Neural cell (in vitro differentiated cells): ENCODE measurements at regions not wholly inside any gene's neighbourhood (a gene's known extent, or its start where the extent isn't known, plus 50 kb on each side); places are given as distances from the start of the nearest gene placed in this dataset.

Experiments
- H2AFZ ChIP-seq: fragments of 200-600, 300-800 bp; sonication (generic), shearing (Covaris generic); 2 replicates; pipeline ENCODE4 v1.6.0; 2014; ENCODE audit warnings: low read depth, mild to moderate bottlenecking, antibody characterized with exemption, low read length, moderate library complexity
- H3F3A ChIP-seq: fragments of 200-600 bp; shearing (Covaris generic); 2 replicates; pipeline ENCODE4 v1.6.1; 2016; ENCODE audit warnings: mild to moderate bottlenecking, moderate library complexity, mixed read lengths, antibody characterized with exemption, low read length; ENCODE audit not compliant: insufficient read depth, poor library complexity, severe bottlenecking
- H3K27ac ChIP-seq: fragments of 200-600, 300-800 bp; sonication (generic), shearing (Covaris generic); 2 replicates; pipeline ENCODE4 v1.5.1; 2014; ENCODE audit warnings: mild to moderate bottlenecking, low read length, moderate library complexity
- H3K27me3 ChIP-seq: fragments of 300-800, 200-600 bp; sonication (generic), shearing (Covaris generic); 2 replicates; pipeline ENCODE4 v1.6.0; 2014; ENCODE audit warnings: mild to moderate bottlenecking, low read depth, low read length, moderate library complexity; ENCODE audit not compliant: insufficient read depth
- H3K36me3 ChIP-seq: fragments of 300-800, 200-600 bp; sonication (generic), shearing (Covaris generic); 2 replicates; pipeline ENCODE4 v1.5.1; 2014; ENCODE audit warnings: mild to moderate bottlenecking, antibody characterized with exemption, low read length, moderate library complexity; ENCODE audit not compliant: insufficient read depth
- H3K4me2 ChIP-seq: fragments of 300-800, 200-600 bp; sonication (generic), shearing (Covaris generic); 2 replicates; pipeline ENCODE4 v1.6.0; 2014; ENCODE audit warnings: mild to moderate bottlenecking, low read length
- H3K4me3 ChIP-seq: fragments of 300-800, 200-600 bp; sonication (generic), shearing (Covaris generic); 2 replicates; pipeline ENCODE4 v1.5.1; 2014; ENCODE audit warnings: mild to moderate bottlenecking, low read length, moderate library complexity
- H3K79me2 ChIP-seq: fragments of 200-600 bp; shearing (Covaris generic); replicated peaks from 2 replicates; pipeline ENCODE4 v1.6.0; 2014; ENCODE audit warnings: mild to moderate bottlenecking, low read length, moderate library complexity; ENCODE audit not compliant: insufficient read depth
- H3K9ac ChIP-seq: fragments of 300-800, 200-600 bp; sonication (generic), shearing (Covaris generic); 2 replicates; pipeline ENCODE4 v1.6.1; 2016; ENCODE audit warnings: mild to moderate bottlenecking, low read length, mixed read lengths
- H3K9me2 ChIP-seq: fragments of 200-600 bp; shearing (Covaris generic); 2 replicates; pipeline ENCODE4 v1.6.1; 2016; ENCODE audit warnings: mild to moderate bottlenecking, low read length, mixed read lengths; ENCODE audit not compliant: insufficient read depth
- H3K9me3 ChIP-seq: fragments of 200-600, 300-800 bp; sonication (generic), shearing (Covaris generic); 2 replicates; pipeline ENCODE4 v1.6.1; 2016; ENCODE audit warnings: mild to moderate bottlenecking, mixed run types, low read length, moderate library complexity, mixed read lengths
- H4K20me1 ChIP-seq: fragments of 200-600 bp; shearing (Covaris generic); 2 replicates; pipeline ENCODE4 v1.6.1; 2016; ENCODE audit warnings: mild to moderate bottlenecking, mixed run types; ENCODE audit not compliant: insufficient read depth
- EP300 ChIP-seq: fragments of 450-650 bp; conservative IDR thresholded peaks from 2 replicates; pipeline ENCODE4 v1.6.1; 2014; ENCODE audit warnings: antibody characterized with exemption, mild to moderate bottlenecking, moderate library complexity; ENCODE audit not compliant: poor library complexity, severe bottlenecking
- EZH2 ChIP-seq: fragments of 200-600, 300-800 bp; shearing (Covaris generic), sonication (generic); IDR thresholded peaks from 2 replicates; pipeline ENCODE4 v1.6.1; 2014; ENCODE audit warnings: antibody characterized with exemption, low read length, borderline replicate concordance, mild to moderate bottlenecking; ENCODE audit not compliant: insufficient read depth, poor library complexity, severe bottlenecking
- MXI1 ChIP-seq: fragments of 450-650 bp; conservative IDR thresholded peaks from 2 replicates; pipeline ENCODE4 v1.6.1; 2014; ENCODE audit warnings: antibody characterized with exemption, mild to moderate bottlenecking; ENCODE audit not compliant: poor library complexity, severe bottlenecking
- POLR2AphosphoS5 ChIP-seq: IDR thresholded peaks from 2 replicates; pipeline ENCODE4 v1.6.1; 2012
- RAD21 ChIP-seq: fragments of 450-650 bp; conservative IDR thresholded peaks from 2 replicates; pipeline ENCODE4 v1.6.1; 2014; ENCODE audit warnings: antibody characterized with exemption, mild to moderate bottlenecking, moderate library complexity
- SMC3 ChIP-seq: fragments of 450-650 bp; conservative IDR thresholded peaks from 2 replicates; pipeline ENCODE4 v1.6.1; 2014; ENCODE audit warnings: antibody characterized with exemption, mild to moderate bottlenecking, moderate library complexity; ENCODE audit not compliant: poor library complexity
- TAF1 ChIP-seq: IDR thresholded peaks from 2 replicates; pipeline ENCODE4 v1.6.1; 2012; ENCODE audit warnings: low read depth
- TF ChIP-seq, protein P1 (sequence below): fragments of 450-650 bp; IDR thresholded peaks from 2 replicates; pipeline ENCODE4 v1.5.1; 2014; ENCODE audit warnings: antibody characterized with exemption, mild to moderate bottlenecking, moderate library complexity; ENCODE audit not compliant: poor library complexity, severe bottlenecking
- TF ChIP-seq, protein P2 (sequence below): IDR thresholded peaks from 2 replicates; pipeline ENCODE4 v1.6.1; 2012; ENCODE audit warnings: borderline replicate concordance

DNA sequence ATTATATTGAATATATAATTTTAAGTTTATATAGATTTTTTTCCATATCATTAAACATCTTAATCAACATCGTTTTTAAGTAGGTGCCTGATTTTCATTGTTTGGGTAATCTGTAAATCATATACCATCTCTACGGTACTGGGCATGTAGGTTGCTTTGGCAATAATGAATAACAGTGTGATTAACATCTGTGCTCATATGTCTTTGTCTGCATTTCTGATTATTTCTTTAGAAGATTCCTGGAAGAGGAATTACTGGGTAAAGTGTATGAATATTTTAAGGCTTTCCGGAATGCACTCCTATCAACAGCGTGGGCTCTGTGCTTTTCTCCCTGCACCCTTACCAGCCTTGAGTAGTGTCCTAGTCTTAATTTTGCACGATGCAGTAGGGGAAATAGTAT is 119.8 kb upstream of the LIPC start:
- H4K20me1 ChIP-seq = no peaks in the 10 kb centered on the region
- H2AFZ ChIP-seq = no peak overlapping the region
- H3K36me3 ChIP-seq = no peaks in the 10 kb centered on the region
- no peak overlapping the region for H3K27ac ChIP-seq
- no peaks in the 10 kb centered on the region for H3K9me2 ChIP-seq
- H3K79me2 ChIP-seq = no peaks in the 10 kb centered on the region
- TF ChIP-seq MXI1 (no peak), SMC3 (no peak), EZH2 (no peak), RAD21 (no peak), EP300 (no peak), POLR2AphosphoS5 (no peak), TAF1 (no peak)
- TF ChIP-seq, protein P1, sequence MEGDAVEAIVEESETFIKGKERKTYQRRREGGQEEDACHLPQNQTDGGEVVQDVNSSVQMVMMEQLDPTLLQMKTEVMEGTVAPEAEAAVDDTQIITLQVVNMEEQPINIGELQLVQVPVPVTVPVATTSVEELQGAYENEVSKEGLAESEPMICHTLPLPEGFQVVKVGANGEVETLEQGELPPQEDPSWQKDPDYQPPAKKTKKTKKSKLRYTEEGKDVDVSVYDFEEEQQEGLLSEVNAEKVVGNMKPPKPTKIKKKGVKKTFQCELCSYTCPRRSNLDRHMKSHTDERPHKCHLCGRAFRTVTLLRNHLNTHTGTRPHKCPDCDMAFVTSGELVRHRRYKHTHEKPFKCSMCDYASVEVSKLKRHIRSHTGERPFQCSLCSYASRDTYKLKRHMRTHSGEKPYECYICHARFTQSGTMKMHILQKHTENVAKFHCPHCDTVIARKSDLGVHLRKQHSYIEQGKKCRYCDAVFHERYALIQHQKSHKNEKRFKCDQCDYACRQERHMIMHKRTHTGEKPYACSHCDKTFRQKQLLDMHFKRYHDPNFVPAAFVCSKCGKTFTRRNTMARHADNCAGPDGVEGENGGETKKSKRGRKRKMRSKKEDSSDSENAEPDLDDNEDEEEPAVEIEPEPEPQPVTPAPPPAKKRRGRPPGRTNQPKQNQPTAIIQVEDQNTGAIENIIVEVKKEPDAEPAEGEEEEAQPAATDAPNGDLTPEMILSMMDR = no peak
- TF ChIP-seq, protein P2, sequence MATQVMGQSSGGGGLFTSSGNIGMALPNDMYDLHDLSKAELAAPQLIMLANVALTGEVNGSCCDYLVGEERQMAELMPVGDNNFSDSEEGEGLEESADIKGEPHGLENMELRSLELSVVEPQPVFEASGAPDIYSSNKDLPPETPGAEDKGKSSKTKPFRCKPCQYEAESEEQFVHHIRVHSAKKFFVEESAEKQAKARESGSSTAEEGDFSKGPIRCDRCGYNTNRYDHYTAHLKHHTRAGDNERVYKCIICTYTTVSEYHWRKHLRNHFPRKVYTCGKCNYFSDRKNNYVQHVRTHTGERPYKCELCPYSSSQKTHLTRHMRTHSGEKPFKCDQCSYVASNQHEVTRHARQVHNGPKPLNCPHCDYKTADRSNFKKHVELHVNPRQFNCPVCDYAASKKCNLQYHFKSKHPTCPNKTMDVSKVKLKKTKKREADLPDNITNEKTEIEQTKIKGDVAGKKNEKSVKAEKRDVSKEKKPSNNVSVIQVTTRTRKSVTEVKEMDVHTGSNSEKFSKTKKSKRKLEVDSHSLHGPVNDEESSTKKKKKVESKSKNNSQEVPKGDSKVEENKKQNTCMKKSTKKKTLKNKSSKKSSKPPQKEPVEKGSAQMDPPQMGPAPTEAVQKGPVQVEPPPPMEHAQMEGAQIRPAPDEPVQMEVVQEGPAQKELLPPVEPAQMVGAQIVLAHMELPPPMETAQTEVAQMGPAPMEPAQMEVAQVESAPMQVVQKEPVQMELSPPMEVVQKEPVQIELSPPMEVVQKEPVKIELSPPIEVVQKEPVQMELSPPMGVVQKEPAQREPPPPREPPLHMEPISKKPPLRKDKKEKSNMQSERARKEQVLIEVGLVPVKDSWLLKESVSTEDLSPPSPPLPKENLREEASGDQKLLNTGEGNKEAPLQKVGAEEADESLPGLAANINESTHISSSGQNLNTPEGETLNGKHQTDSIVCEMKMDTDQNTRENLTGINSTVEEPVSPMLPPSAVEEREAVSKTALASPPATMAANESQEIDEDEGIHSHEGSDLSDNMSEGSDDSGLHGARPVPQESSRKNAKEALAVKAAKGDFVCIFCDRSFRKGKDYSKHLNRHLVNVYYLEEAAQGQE = no peak
- H3K4me2 ChIP-seq = no peak overlapping the region
- H3K27me3 ChIP-seq = no peaks in the 10 kb centered on the region
- no peak overlapping the region for H3K9ac ChIP-seq
- no peaks in the 10 kb centered on the region for H3K9me3 ChIP-seq
- H3F3A ChIP-seq = no peaks in the 10 kb centered on the region
- no peak overlapping the region for H3K4me3 ChIP-seq

DNA sequence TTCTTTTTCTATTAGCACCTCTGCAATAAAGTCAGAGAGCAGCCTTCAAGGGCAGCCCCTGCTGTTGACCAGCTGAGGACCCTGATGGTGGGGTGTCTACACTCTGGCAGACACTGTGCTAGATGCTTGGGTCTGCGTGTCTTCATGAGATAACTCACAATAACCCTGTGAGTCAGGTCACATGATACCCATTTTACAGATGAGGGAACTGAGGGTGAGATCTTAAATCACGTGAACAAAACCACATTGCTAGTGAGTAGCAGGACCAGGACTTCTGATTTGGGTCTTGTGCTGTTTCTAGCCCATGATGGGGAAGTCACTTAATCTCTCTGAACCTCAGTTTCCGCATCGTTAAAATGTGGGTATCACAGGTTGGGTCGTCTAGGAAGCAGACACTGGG is 118.5 kb upstream of the LIPC start:
- H3K4me2 ChIP-seq = peak overlapping the region; percentile 12
- no peaks in the 10 kb centered on the region for H3K27me3 ChIP-seq
- H3K4me3 ChIP-seq = peak overlapping the region; percentile 10
- TF ChIP-seq EZH2 (no peak), EP300 (no peak), POLR2AphosphoS5 (no peak)
- no peaks in the 10 kb centered on the region for H3K79me2 ChIP-seq
- H3F3A ChIP-seq = no peaks in the 10 kb centered on the region
- no peaks in the 10 kb centered on the region for H3K36me3 ChIP-seq
- no peak overlapping the region for H3K9ac ChIP-seq
- H3K9me3 ChIP-seq = no peaks in the 10 kb centered on the region
- no peaks in the 10 kb centered on the region for H3K9me2 ChIP-seq
- no peak overlapping the region for H2AFZ ChIP-seq
- H3K27ac ChIP-seq = peak overlapping the region; percentile 44
- H4K20me1 ChIP-seq = no peaks in the 10 kb centered on the region
